CMK (cell line): ENCODE measurements at regions not wholly inside any gene's neighbourhood (a gene's known extent, or its start where the extent isn't known, plus 50 kb on each side); places are given as distances from the start of the nearest gene placed in this dataset.
"Not testable (repeated sequence)": the region's sequence is repeated elsewhere in the genome, so short reads cannot be mapped to it uniquely, and the experiment has no call there.

Source experiments
- DNase-seq: peaks from one replicate; pipeline ENCODE4 v3.0.0-alpha.2; 2010; ENCODE audit warnings: low read depth

- DNase-seq = no peak
Measured at GRCh38 chr5:13346401-13346800, 598.1 kb downstream of the DNAH5 start.

- DNase-seq = no peak
Measured at GRCh38 chr5:13339093-13339492, 605.4 kb downstream of the DNAH5 start.

- DNase-seq = not testable (repeated sequence)
Measured at GRCh38 chr5:13335026-13335425, 609.5 kb downstream of the DNAH5 start.

- DNase-seq = no peak
Measured at GRCh38 chr5:13331585-13331984, 612.9 kb downstream of the DNAH5 start.

- DNase-seq = no peak
Measured at GRCh38 chr5:13328316-13328715, 616.2 kb downstream of the DNAH5 start.

DNA sequence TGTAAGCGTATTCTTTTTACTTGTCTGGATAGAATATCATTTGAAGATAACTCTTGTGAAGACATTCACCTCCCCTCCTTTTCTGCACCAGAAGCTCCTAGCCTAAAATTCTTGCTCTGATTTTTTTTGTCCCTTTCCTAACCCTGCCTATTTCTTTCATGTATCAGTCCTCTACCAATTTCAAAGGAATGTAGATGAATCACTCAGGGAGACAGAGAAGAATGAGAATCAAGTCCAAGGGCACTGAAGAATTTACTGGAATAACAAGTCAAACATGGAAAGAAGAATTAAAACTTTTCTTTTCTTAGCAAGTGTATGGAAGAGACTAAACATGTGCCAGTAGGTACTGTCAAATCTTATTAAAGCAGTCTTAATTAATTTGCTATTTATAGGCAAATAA is 618.7 kb downstream of the DNAH5 start:
- no peak for DNase-seq

- no peak for DNase-seq
Measured at GRCh38 chr5:13322769-13323168, 621.7 kb downstream of the DNAH5 start.

- DNase-seq = no peak
Measured at GRCh38 chr5:13317654-13318053, 626.8 kb downstream of the DNAH5 start.

GRCh38 chr5:13316176-13316575 is 628.3 kb downstream of the DNAH5 start:
- DNase-seq = no peak

DNA sequence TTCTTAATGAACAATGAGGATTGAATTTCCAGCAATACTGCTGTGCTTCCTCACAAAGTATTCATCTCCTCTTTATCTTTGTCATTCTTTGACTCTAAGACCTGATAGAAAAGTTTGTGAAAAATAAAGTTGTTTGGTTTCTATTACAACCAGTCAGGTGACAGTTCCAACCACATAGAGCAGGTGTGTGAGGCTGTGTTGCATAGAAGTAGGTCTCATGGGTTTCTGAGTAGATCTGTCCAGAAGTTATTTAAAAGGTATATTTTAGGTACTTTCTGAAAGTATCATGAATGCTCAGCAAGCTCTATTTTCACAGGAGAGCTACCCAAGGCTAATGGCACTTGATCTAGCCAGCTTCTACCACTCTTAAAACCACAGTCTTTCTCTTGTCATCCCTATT is 637.0 kb downstream of the DNAH5 start:
- no peak for DNase-seq

DNA sequence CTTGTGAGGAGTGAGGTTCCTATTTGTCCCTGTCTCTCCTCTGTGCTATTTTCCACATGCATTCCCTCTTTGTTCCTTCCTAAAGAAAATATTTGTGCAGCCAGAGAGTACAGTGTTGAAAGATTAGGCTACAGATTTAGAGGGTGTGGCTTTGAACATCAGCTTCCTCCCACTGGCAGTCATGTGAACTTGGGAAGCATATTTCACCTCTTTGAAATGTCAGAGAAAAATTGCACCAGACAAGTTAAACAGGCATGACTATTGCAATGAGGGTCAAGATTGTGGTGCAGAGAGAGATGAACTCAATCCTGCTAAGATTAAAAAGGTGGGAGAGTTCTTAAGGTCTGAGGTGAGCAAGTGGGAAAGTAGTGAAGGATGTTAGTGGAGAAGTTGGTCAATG is 641.0 kb downstream of the DNAH5 start:
- no peak for DNase-seq

- DNase-seq = no peak
Measured at GRCh38 chr5:13278811-13279210, 665.7 kb downstream of the DNAH5 start.

DNA sequence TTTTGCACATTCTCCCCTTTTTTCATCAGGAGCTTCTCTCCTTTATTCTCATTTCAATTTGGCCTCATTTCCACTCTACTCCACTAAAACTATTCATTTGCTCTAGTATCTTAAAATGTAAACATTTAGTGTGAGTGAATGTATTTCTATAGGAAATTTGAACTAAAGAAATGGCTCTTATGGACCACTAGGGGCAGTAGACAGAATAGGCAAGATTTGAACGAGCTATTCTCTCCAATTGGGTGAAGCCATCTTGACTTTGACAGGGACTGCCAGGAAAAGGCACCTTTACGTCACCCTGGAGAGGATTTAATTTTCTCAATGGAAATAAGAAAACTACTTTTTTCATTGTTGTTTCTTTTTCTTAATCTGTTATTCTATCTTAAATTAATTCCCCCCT is 666.3 kb downstream of the DNAH5 start:
- DNase-seq = peak; percentile 2

DNA sequence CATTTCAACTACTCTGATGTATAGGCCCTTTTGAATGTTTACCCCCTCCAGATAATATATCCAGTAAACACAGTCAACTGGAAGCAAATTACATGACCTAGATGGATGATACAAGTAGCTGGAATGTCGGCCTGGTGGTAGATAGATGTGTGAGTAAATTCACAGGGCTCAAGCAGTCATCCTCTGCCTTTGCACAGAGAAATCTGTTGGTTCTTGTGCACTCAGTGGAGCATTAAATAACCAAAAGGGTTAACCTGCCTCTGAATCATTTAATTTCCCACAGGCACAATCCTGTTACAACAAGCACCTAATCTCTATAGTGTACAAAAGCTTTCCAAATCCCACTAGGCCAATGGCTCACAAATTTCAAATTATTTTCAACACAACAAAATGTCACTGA is 668.3 kb downstream of the DNAH5 start:
- no peak for DNase-seq

- DNase-seq = no peak
Measured at GRCh38 chr5:13263701-13264100, 680.8 kb downstream of the DNAH5 start.

DNA sequence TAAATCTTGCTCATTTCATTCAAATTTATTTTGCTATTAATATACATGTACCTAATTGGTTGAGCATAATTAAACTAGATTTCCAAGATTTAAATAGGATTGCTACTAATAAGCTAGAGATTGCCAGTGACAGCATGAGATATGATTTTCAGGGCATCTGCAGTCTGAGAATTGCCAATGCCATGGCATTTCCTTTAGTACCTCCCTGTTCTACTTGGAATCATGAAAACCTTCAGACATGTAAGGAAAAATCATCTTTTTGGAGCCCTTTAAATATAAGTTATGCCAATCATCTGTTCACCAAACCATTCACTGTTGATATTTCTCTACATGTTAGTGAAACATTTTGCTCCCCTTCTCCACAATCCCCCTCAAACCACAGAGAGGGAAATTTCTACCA is 691.4 kb downstream of the DNAH5 start:
- no peak for DNase-seq

DNA sequence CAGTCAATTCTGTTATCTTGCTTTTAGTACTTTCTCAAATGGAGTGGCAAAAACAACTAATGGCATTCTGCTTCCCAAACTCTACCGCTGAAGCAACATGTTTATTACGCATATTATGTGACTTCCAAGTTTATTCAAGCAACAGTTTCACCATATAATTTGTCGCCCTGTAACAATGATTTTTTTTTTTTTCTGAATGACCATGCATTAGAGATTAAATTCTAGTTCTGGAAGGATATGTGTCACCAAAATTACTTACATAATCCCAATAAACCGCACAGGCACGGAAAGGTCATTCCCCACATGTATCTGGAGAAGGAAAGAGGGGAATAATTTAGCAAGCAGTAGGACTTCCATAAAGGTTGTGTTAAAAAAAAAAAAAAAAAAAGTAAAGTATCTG is 691.8 kb downstream of the DNAH5 start:
- no peak for DNase-seq

- peak; percentile 8 for DNase-seq
Measured at GRCh38 chr5:13251623-13252376, 692.7 kb downstream of the DNAH5 start.

DNA sequence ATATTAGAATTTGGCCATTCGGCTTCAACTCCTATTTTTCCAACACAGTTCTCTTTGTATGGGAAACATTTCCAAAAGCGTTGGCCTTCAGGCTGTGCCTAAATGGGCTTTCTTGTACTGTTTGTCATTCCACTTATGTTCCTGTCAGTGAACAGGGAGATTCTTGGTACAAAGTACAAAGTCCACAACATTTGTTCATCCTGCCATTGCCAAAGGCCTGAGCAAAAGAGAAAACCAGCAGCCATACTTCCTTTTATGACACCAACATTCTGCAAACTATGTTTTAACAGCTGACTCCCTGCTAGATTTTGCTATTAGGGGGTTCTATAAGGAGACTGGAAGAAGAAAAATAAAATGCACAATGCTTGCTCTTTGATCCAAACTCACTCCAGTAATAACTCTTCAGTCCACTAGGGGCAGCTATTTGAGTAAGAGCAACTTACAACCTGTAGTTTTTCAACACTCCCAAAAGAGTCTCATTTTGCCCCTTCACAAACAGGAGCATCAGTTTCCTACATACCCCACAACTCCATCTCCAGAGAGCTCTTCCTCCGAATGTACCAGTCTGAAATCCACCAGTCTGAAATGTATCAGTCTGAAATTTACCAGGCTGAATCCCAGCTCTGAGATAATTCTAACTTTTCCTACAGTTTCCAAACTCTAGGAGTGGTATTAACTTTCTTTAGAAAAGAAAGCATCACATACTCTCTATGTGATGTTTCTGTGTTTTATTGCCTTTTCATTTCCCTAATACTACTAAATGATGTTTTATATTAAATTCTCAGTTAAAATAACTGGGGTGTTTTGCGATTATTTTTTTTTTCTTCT is 693.8 kb downstream of the DNAH5 start:
- DNase-seq = peak; percentile 5

- no peak for DNase-seq
Measured at GRCh38 chr5:13249854-13250253, 694.6 kb downstream of the DNAH5 start.

DNA sequence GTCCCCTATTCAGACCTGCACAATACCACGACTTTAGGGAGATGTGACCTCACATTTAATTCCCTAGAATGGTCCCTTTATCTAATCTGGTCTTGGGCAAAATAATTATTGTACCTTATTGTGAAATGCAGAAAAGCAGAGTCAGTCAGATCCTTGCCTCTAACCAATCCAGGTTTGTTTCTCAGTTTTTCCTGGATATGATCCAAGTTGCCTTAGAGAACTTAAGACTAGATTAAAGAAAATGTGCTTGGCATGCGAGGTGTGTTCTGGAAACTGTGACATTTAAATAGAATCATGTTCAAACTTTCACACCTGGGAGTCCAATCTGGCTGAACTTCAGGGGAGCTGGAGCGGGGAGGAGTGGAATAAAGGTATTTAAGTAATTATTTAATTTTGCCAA is 696.2 kb downstream of the DNAH5 start:
- no peak for DNase-seq

DNA sequence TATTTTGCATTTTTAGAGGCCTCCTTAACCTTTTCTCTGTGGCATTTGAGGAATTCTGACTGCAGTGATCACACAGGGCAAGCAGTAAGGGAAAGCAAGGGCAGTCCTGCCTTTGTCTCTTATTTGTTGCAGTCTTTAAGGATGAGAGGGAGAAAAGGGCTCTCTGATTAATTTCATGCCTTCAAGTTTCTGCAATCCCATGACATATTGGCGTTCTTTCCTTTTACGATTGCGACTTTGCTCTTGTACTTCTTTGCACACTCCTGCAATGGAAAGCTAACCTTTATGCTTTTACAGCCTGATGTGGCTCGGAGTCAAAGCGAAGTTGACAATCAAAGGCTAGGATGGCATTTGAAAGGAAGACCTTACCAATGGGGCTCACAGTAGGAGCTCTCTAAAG is 698.4 kb downstream of the DNAH5 start:
- DNase-seq = no peak

GRCh38 chr5:13244151-13244550 is 700.3 kb downstream of the DNAH5 start:
- no peak for DNase-seq

GRCh38 chr5:13227513-13227912 is 717.0 kb downstream of the DNAH5 start:
- DNase-seq = no peak
